HepG2 (cell line): ENCODE measurements at regions not wholly inside any gene's neighbourhood (a gene's known extent, or its start where the extent isn't known, plus 50 kb on each side); places are given as distances from the start of the nearest gene placed in this dataset.

Experiments used
- ELF4 ChIP-seq: sonication (generic); formaldehyde crosslinking; IDR thresholded peaks from 2 replicates; pipeline ENCODE4 v1.5.0; 2020; ENCODE audit warnings: missing genetic modification reagents, mild to moderate bottlenecking, moderate library complexity, borderline replicate concordance
- JUN ChIP-seq: sonication (generic); formaldehyde crosslinking; IDR thresholded peaks from 2 replicates; pipeline ENCODE4 v1.4.0; 2020; ENCODE audit warnings: mild to moderate bottlenecking, missing genetic modification reagents
- MED13 ChIP-seq: sonication (generic); formaldehyde crosslinking; IDR thresholded peaks from 2 replicates; pipeline ENCODE4 v1.5.0; 2020; ENCODE audit warnings: missing genetic modification reagents
- PCBP1 ChIP-seq: fragments of 200-400 bp; formaldehyde crosslinking; IDR thresholded peaks from 2 replicates; pipeline ENCODE4 v1.6.1; 2017; ENCODE audit warnings: mild to moderate bottlenecking, low read depth, low read length, borderline replicate concordance
- ZBTB26 ChIP-seq: IDR thresholded peaks from 2 replicates; pipeline ENCODE4 v1.6.1; 2016; ENCODE audit warnings: missing compliant biosample characterization, missing genetic modification reagents, borderline replicate concordance
- TF ChIP-seq, protein P1 (sequence below): sonication (generic); formaldehyde crosslinking; IDR thresholded peaks from 2 replicates; pipeline ENCODE4 v1.5.0; 2020; ENCODE audit warnings: mild to moderate bottlenecking, missing genetic modification reagents, moderate library complexity

GRCh38 chr6:54019860-54020259, 91.4 kb upstream of the MLIP start:
- TF ChIP-seq, protein P1, sequence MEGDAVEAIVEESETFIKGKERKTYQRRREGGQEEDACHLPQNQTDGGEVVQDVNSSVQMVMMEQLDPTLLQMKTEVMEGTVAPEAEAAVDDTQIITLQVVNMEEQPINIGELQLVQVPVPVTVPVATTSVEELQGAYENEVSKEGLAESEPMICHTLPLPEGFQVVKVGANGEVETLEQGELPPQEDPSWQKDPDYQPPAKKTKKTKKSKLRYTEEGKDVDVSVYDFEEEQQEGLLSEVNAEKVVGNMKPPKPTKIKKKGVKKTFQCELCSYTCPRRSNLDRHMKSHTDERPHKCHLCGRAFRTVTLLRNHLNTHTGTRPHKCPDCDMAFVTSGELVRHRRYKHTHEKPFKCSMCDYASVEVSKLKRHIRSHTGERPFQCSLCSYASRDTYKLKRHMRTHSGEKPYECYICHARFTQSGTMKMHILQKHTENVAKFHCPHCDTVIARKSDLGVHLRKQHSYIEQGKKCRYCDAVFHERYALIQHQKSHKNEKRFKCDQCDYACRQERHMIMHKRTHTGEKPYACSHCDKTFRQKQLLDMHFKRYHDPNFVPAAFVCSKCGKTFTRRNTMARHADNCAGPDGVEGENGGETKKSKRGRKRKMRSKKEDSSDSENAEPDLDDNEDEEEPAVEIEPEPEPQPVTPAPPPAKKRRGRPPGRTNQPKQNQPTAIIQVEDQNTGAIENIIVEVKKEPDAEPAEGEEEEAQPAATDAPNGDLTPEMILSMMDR (CRISPR knock-in tag), result no peak
- TF ChIP-seq ZBTB26 (CRISPR knock-in tag), result no peak
- no peak for TF ChIP-seq ELF4 (CRISPR knock-in tag)
- TF ChIP-seq PCBP1, result no peak
- TF ChIP-seq MED13 (CRISPR knock-in tag), result no peak
- no peak for TF ChIP-seq JUN
